GM23248 (cell line): ENCODE measurements at regions not wholly inside any gene's neighbourhood (a gene's known extent, or its start where the extent isn't known, plus 50 kb on each side); places are given as distances from the start of the nearest gene placed in this dataset.

Experiments used
- EZH2 ChIP-seq: fragments of 200-600 bp; sonication (generic); IDR thresholded peaks from 2 replicates; pipeline ENCODE4 v1.6.1; 2018; ENCODE audit warnings: antibody characterized with exemption, mild to moderate bottlenecking; ENCODE audit not compliant: insufficient read depth, poor library complexity, severe bottlenecking
- EZH2phosphoT487 ChIP-seq: fragments of 200-600 bp; sonication (generic); IDR thresholded peaks from 2 replicates; pipeline ENCODE4 v1.6.1; 2018; ENCODE audit warnings: antibody characterized with exemption, moderate library complexity, mild to moderate bottlenecking, low read depth; ENCODE audit not compliant: insufficient read depth

DNA sequence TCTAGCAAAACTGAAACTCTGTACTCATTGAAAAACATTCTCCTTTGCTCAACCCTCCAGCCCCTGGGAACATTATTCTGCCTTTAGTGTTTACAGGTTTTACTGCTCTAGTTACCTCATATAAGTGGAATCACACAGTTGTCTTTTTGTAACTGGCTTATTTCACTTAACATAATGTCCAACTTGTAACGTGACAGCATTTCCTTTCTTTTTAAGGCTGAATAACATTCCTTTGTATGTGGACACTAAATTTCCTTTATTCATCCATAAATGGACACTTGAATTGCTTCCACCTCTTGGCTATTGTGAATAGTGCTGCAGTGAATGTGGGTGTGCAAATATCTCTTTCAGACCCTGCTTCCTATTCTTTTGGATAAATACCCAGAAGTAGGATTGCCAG, 144.9 kb downstream of the ACTR3 start:
- no peak for TF ChIP-seq EZH2
- TF ChIP-seq EZH2phosphoT487 = no peak
